ENCODE measurements at regions not wholly inside any gene's neighbourhood (a gene's known extent, or its start where the extent isn't known, plus 50 kb on each side); places are given as distances from the start of the nearest gene placed in this dataset.
"Not testable (repeated sequence)": the region's sequence is repeated elsewhere in the genome, so short reads cannot be mapped to it uniquely, and the experiment has no call there.

- DNase-seq: not testable (repeated sequence)
Observed at GRCh38 chr21:10100873-10101272, 420.5 kb upstream of the TPTE start.

DNA sequence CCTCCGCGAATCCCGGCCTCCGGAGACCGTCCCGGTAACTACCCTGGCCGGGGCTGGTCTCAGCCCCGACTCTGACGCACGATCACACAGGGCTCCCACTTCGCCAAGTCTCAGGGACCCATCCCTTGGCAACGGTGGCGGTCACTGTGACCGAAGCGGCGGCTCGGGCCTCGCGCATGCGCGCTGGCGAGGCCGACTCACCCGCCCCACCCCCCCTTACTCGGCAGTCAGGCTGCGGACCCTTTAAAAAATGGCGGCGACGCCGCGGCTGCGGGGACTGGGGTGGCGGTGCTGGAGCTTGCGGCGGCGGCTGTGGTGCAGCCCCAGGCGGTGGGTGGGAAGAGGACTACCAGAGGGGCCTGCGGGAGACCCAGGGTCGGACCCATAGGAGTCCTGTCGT, 402.0 kb upstream of the TPTE start:
- DNase-seq: not testable (repeated sequence)

- peak in 1 of 3 donors; percentile 0 for DNase-seq
Observed at GRCh38 chr21:10119746-10120535, 401.4 kb upstream of the TPTE start.

DNA sequence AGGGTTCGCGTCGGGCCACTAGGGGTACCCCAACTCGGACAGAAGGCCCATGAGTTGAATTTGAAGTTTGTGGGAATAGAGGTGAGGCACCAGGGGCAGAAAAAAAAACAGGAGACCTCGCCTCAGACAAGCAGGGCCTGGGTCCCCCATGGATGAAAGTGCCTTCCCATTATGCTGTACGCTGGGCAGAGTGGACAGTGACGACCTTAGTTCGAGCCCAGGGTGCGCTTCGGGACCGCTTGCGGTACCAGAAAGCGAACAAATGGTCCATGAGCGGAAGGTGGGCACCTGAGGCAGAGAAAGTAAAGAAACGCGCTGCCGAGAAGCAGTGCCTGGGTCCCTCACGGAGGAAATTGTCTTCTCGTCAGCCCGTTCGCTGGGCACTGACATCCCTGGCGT, 400.8 kb upstream of the TPTE start:
- DNase-seq: peak in 1 of 3 donors; percentile 2

DNA sequence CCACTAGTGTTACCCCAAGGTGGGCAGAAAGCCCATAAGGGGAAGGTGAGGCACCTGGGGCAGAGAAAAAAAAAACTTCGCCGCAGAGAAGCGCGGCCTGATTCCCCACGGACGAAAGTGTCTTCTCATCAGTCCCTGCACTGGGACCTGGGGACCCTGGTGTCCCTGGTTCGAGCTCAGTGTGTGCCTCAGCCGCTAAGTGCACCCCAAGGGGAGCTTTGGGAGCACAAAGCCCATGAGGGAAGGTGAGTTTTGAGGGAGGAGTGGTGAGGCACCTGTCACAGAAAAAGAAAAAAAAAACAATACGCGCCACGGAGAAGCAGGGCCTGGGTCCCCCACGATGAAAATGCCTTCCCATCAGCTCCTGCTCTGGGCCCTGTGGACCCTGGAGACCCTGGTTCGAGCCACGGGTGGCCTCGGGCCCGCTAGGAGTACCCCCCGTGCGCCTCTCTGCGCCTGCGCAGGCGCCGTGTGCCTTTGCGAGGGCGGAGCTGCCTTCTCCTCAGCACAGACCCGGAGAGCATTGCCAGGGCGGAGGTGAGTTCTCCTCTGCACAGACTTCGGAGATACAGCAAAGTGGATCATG, 400.3 kb upstream of the TPTE start:
- peak in 1 of 3 donors; percentile 5 for DNase-seq

- peak in 1 of 3 donors; percentile 4 for DNase-seq
Observed at GRCh38 chr21:10121816-10122455, 399.4 kb upstream of the TPTE start.

- DNase-seq: peak in 1 of 3 donors; percentile 1
Observed at GRCh38 chr21:10122801-10123507, 398.4 kb upstream of the TPTE start.

DNA sequence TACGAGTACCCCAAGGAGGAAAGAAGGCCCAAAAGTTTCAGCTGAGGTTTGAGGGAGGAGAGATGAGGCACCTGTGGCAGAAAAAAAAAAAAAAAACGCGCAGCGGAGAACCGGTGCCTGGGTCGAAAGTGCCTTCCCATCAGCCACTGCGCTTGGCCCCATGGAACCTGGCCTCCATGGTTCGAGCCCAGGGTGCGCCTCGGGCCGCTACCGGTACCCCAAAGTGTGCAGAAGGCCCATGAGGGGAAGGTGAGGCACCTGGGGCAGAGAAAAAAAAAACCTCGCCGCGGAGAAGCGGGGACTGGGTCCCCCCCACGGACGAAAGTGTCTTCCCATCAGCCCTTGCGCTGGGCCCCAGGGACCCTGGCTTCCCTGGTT, 397.9 kb upstream of the TPTE start:
- peak in 1 of 3 donors; percentile 14 for DNase-seq

- DNase-seq: not testable (repeated sequence)
Observed at GRCh38 chr21:10125616-10126015, 395.8 kb upstream of the TPTE start.

DNA sequence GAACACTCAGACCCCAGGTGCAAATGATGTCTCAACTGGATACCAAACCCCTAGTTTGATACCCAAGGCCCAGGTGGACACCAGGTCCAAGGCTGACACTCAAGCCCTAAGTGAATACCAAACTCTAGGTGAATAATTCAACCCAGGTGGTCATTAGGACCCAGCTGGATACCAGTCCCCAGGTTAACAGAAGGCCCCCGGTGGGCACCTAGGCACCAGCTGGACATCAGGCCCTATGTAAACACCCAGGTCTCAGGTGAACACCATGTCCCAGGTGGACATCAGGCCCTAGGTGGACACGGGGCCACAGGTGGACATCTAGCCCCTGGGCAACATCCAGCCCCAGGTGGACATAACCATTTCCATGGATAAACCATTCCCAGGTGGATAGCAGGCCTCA, 387.3 kb upstream of the TPTE start:
- DNase-seq: not testable (repeated sequence)

GRCh38 chr21:10135879-10136278, 385.5 kb upstream of the TPTE start:
- not testable (repeated sequence) for DNase-seq

DNA sequence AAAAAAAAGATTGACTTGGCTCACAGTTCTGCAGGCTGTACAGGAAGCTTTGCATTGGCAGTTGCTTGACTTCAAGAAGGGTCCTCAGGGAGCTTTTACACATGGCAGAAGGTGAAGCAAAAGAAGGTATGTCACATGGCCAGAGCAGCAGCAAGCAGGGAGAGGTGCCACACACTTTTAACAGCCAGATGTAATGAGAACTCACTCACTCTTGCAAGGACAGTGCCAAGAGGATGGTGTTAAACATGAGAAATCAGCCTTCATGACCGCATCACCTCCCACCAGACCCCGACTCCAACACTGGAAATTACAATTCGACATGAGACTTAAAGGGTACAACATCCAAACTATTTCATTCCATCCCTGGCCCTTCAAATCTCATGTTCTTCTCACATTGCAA, 367.2 kb upstream of the TPTE start:
- DNase-seq: not testable (repeated sequence)

Measured in suppressor macrophage treated with lipopolysaccharide for 1 hour (primary cell).